ENCODE measurements at regions not wholly inside any gene's neighbourhood (a gene's known extent, or its start where the extent isn't known, plus 50 kb on each side); places are given as distances from the start of the nearest gene placed in this dataset.

DNA sequence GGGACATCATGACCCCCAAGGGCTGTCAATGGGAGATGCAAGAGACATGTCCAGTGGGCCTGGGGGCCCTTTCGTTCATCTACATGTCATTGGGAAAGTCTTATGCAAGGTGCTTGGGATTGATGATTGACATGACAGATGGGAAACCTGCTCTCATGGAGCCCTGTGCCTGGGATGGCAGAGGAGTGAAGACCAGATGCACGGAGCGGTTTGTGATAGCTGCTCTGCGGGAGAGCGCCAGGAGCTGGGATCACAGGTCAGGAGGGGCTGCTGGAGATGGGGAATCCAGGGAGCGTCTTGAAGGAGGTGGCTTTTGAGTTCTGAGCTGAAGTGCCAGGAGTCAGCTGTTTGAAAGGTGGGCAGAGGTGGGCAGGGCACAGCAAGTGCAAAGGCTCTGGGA, 104.3 kb downstream of the FGF18 start:
- no peak for DNase-seq (ENCODE audit: extremely low read depth, low read depth)
- TF ChIP-seq, protein P1, sequence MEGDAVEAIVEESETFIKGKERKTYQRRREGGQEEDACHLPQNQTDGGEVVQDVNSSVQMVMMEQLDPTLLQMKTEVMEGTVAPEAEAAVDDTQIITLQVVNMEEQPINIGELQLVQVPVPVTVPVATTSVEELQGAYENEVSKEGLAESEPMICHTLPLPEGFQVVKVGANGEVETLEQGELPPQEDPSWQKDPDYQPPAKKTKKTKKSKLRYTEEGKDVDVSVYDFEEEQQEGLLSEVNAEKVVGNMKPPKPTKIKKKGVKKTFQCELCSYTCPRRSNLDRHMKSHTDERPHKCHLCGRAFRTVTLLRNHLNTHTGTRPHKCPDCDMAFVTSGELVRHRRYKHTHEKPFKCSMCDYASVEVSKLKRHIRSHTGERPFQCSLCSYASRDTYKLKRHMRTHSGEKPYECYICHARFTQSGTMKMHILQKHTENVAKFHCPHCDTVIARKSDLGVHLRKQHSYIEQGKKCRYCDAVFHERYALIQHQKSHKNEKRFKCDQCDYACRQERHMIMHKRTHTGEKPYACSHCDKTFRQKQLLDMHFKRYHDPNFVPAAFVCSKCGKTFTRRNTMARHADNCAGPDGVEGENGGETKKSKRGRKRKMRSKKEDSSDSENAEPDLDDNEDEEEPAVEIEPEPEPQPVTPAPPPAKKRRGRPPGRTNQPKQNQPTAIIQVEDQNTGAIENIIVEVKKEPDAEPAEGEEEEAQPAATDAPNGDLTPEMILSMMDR (IDR thresholded peaks at IDR 0.05; ENCODE audit: low read depth, low read length): no peak

DNA sequence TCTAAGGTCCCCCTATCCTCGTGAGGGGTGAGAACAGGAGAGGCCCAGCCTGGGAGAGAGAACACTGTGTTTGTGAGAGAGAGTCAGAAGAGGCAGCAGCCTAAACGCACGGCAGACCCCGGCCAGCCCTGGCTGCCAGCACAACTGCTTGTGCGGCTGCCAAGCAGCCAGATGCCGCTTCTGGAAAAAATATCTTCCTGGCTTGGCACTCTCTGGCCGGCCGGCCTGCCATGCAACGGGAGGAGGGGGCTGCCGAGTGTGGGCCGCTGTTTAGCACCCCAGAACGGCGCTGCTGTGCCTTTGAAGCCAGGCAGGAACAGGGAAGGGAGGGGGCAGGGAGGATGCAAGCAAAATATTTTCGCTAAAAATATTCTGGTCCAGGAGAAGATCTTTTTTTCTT, 105.0 kb downstream of the FGF18 start:
- TF ChIP-seq, protein P1 (IDR thresholded peaks at IDR 0.05; ENCODE audit: low read depth, low read length): no peak
- DNase-seq (ENCODE audit: extremely low read depth, low read depth): no peak

DNA sequence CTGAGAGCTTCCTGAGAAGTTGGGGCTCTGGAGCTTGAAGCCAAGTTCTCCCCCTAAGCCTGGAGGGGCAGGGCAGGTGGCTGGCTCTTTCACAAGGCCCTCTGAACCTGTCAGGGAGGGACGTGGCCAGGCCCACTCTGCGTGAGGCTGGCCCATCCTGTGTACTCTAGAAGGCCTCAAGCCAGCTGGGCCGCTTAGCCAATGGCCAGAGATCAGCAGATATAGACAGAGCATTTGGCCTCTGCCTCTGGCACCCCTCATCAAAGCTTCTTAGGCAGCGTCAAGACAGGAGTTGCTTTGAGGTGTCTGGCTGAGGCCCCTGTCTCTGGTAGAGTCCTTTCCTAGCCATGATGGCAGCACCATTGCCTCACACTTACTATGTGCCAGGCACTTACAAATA, 105.6 kb downstream of the FGF18 start:
- TF ChIP-seq, protein P1 (IDR thresholded peaks at IDR 0.05; ENCODE audit: low read depth, low read length): no peak
- DNase-seq (ENCODE audit: extremely low read depth, low read depth): no peak

DNA sequence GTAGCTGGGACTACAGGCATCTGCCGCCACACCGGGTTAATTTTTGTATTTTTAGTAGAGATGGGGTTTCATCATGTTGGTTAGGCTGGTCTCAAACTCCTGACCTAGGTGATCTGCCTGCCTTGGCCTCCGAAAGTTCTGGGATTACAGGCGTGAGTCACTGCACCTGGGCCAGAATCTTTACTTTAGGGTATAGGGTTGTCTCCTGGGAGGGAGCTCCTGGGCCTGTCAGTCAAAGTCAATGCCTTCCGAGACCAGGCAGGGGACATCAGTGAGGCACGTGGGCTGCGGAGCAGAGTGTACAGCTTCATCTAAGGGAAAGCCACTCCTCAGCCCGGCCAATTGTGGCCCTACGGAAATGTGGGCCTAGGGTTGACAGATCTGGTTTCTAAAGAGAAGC, 108.6 kb downstream of the FGF18 start:
- TF ChIP-seq, protein P1 (IDR thresholded peaks at IDR 0.05; ENCODE audit: low read depth, low read length): no peak
- DNase-seq (ENCODE audit: extremely low read depth, low read depth): no peak

DNA sequence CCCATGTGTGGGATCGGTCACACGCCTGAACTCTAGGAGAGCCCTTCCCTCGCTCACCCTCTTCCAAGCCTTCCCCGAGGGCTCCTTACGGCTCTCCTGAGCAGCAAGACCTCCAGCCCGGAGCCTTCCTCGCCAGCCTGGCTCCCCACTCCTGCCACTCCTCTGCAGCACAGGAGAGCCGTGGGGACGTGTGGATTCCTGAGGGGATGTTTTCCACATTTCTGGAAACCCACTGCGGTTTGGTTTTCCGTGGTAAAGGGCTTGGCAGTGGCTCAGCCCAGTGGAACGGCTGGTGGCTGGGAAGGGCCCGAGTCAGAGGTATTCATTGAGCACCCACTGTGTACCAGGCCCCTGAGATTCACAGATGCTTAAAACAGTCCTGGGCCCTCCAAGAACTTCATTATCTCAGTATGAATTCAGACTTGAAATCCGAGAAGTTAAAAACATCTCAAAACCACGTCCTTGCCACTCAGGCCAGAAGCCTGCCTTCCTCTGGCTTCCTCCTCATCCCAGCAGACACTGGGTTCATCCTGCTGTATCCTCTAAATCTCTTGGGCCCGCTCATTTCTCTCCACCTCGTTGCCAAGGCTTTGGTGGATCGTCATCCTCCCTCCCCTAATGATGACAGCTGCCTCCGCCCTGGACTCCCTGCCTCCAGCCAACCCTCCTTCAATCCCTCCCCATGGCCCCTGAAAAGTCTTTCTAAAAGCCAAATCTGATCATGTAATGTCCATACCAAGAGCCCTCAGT, 109.6 kb downstream of the FGF18 start:
- TF ChIP-seq, protein P1 (IDR thresholded peaks at IDR 0.05; ENCODE audit: low read depth, low read length): no peak
- DNase-seq (ENCODE audit: extremely low read depth, low read depth): no peak

DNA sequence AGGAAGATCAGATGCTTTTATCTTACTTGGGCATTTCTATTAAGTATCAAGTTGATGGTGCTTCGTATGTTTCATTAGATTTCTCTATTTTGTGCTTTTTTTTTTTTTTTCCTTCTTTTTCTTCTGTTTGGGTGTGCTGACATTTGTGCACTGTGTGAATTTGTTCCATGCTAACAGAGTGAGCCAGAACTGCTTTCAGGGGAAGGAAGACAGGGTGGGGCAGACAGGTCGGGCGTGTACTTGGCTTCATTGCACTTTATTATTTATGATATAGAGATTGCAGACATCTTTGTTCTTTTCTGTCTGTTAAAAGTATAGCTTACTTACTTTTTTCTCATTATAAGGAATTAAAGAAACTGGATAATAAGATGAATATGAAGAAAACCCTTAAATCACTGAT, 112.2 kb downstream of the FGF18 start:
- TF ChIP-seq, protein P1 (IDR thresholded peaks at IDR 0.05; ENCODE audit: low read depth, low read length): no peak
- no peak for DNase-seq (ENCODE audit: extremely low read depth, low read depth)

DNA sequence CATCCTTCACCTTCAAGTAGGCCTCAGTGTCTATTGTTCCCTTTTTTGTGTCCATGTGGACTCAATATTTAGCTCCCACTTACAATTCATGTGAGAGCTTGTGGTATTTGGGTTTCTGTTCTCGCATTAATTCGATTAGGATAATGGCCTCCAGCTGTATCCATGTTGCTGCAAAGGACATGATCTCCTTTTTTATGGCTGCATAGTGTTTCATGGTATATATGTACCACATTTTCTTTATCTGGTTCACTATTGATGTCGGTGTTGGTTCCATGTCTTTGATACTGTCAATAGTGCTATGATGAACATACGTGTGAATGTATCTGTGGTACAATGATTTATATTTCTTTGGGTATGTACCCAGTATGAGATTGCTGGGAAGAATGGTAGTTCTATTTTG, 113.7 kb downstream of the FGF18 start:
- TF ChIP-seq, protein P1 (IDR thresholded peaks at IDR 0.05; ENCODE audit: low read depth, low read length): no peak

More for the DNA sequence above, 113.7 kb downstream of the FGF18 start:
- DNase-seq (ENCODE audit: extremely low read depth, low read depth): no peak
